Caco-2 (cell line): ENCODE measurements at regions not wholly inside any gene's neighbourhood (a gene's known extent, or its start where the extent isn't known, plus 50 kb on each side); places are given as distances from the start of the nearest gene placed in this dataset.

Experiments used
- BruUV-seq: library from RNA; stranded (reverse); fragments of 400-500 nt; replicated peaks from 2 replicates; lab custom pipeline; 2021; lab: Mats Ljungman, UMichigan
- CTCF ChIA-PET: fragments of 300-600 bp; sonication (Branson Sonifier 250); formaldehyde crosslinking; loops from one replicate; lab custom pipeline; 2022; ENCODE audit warnings: antibody characterized with exemption; lab: Charles Lee
- POLR2A ChIA-PET: fragments of 300-600 bp; sonication (Branson Sonifier 250); formaldehyde crosslinking; loops from one replicate; lab custom pipeline; 2022; ENCODE audit warnings: antibody characterized with exemption; lab: Charles Lee
- DNase-seq, 2 experiments: peaks; one replicate each; pipeline versions ENCODE4 v3.0.0 to v3.0.0-alpha.2; 2020 to 2022
- H3K27me3 ChIP-seq: replicated peaks from 2 replicates; pipeline ENCODE4 v1.6.0; 2011; ENCODE audit warnings: low read length; ENCODE audit not compliant: control insufficient read depth, insufficient read depth
- H3K36me3 ChIP-seq: 2 replicates; pipeline ENCODE4 v1.5.1; 2011; ENCODE audit warnings: low read length; ENCODE audit not compliant: control insufficient read depth, insufficient read depth
- H3K4me1 ChIP-seq: fragments of 250-450 bp; sonication (Bioruptor Pico); 2 replicates; pipeline ENCODE4 v1.5.1; 2020; ENCODE audit warnings: mild to moderate bottlenecking
- H3K4me3 ChIP-seq: 2 replicates; pipeline ENCODE4 v1.5.1; 2011; ENCODE audit warnings: low read depth, mild to moderate bottlenecking, control low read depth, low read length
- H3K9me3 ChIP-seq: fragments of 250-450 bp; sonication (Bioruptor Pico); 2 replicates; pipeline ENCODE4 v1.5.1; 2020; ENCODE audit warnings: mild to moderate bottlenecking, moderate library complexity
- H3K27ac Mint-ChIP-seq: one replicate; pipeline ENCODE4 v1.8.0; 2022; ENCODE audit warnings: mixed read lengths; ENCODE audit not compliant: unreplicated experiment
- H3K27me3 Mint-ChIP-seq: one replicate; pipeline ENCODE4 v1.8.0; 2022; ENCODE audit warnings: mixed read lengths; ENCODE audit not compliant: insufficient read depth, unreplicated experiment
- H3K36me3 Mint-ChIP-seq: one replicate; pipeline ENCODE4 v1.8.0; 2022; ENCODE audit warnings: mild to moderate bottlenecking, mixed read lengths; ENCODE audit not compliant: insufficient read depth, unreplicated experiment
- H3K4me1 Mint-ChIP-seq: one replicate; pipeline ENCODE4 v1.8.0; 2022; ENCODE audit warnings: low read depth, mixed read lengths; ENCODE audit not compliant: unreplicated experiment
- H3K4me3 Mint-ChIP-seq: one replicate; pipeline ENCODE4 v1.8.0; 2022; ENCODE audit warnings: mild to moderate bottlenecking, moderate library complexity, mixed read lengths; ENCODE audit not compliant: unreplicated experiment
- H3K9me3 Mint-ChIP-seq: one replicate; pipeline ENCODE4 v1.8.0; 2022; ENCODE audit warnings: mixed read lengths; ENCODE audit not compliant: unreplicated experiment
- CTCF ChIP-seq, 2 experiments: fragments of 200-600 bp in 1 of 2; IDR thresholded peaks; 1 replicate in 1 of 2; 2 replicates in 1 of 2; pipeline versions ENCODE4 v1.5.1 to v1.8.0; 2011 to 2022; ENCODE audit warnings: antibody characterized with exemption in 1 of 2, control low read depth in 1 of 2, inconsistent platforms in 1 of 2, low read depth in 1 of 2, low read length in 1 of 2, mild to moderate bottlenecking in 1 of 2, moderate library complexity in 1 of 2; ENCODE audit not compliant: insufficient read depth in 1 of 2, severe bottlenecking in 1 of 2, unreplicated experiment in 1 of 2
- intact Hi-C: fragments of 100-400 bp; cut with micrococcal nuclease; formaldehyde crosslinking; loops from one replicate; pipeline ENCODE4 v1.10.0; 2022; ENCODE audit not compliant: unreplicated experiment

GRCh38 chr7:1300636-1301035 lies 68.0 kb downstream of the UNCX start:
- no peaks in the 10 kb centered on the region; the same call in 1 of the 2 replicates for H3K27me3 ChIP-seq
- intact Hi-C loops: no loop called here
- Mint-ChIP-seq H3K27ac (no peak overlapping the region), H3K27me3 (peaks cover 12% of the 10 kb centered on the region), H3K4me1 (no peaks in the 10 kb centered on the region), H3K9me3 (no peaks in the 10 kb centered on the region), H3K36me3 (no peaks in the 10 kb centered on the region), H3K4me3 (no peak overlapping the region)
- no peaks in the 10 kb centered on the region for H3K4me1 ChIP-seq
- TF ChIP-seq CTCF (IDR thresholded peaks at IDR 0.05; ENCODE audit: insufficient read depth in 1 of 2, low read depth in 1 of 2, low read length in 1 of 2, severe bottlenecking in 1 of 2, unreplicated experiment in 1 of 2): no peak
- ChIA-PET POLR2A (no interaction called here), CTCF (no interaction called here)
- BruUV-seq: no TSS peak
- DNase-seq: no peak
- H3K9me3 ChIP-seq: no peaks in the 10 kb centered on the region
- no peaks in the 10 kb centered on the region for H3K36me3 ChIP-seq
- H3K4me3 ChIP-seq: no peak overlapping the region

GRCh38 chr7:1301054-1301881 lies 68.6 kb downstream of the UNCX start:
- no peak for DNase-seq
- H3K27ac Mint-ChIP-seq: no peak overlapping the region
- Histone ChIP-seq H3K9me3 (no peaks in the 10 kb centered on the region), H3K36me3 (no peaks in the 10 kb centered on the region), H3K27me3 (no peaks in the 10 kb centered on the region; the same call in 1 of the 2 replicates), H3K4me3 (no peak overlapping the region), H3K4me1 (no peaks in the 10 kb centered on the region)
- H3K36me3 Mint-ChIP-seq: no peaks in the 10 kb centered on the region
- no peak for TF ChIP-seq CTCF (IDR thresholded peaks at IDR 0.05; ENCODE audit: insufficient read depth in 1 of 2, low read depth in 1 of 2, low read length in 1 of 2, severe bottlenecking in 1 of 2, unreplicated experiment in 1 of 2)
- H3K4me1 Mint-ChIP-seq: no peaks in the 10 kb centered on the region
- intact Hi-C loops: no loop called here
- peaks cover 15% of the 10 kb centered on the region for H3K27me3 Mint-ChIP-seq
- no peak overlapping the region for H3K4me3 Mint-ChIP-seq
- CTCF ChIA-PET: no interaction called here
- no peaks in the 10 kb centered on the region for H3K9me3 Mint-ChIP-seq
- POLR2A ChIA-PET: no interaction called here
- no TSS peak for BruUV-seq

GRCh38 chr7:1301882-1302251 lies 69.2 kb downstream of the UNCX start:
- peaks cover 15% of the 10 kb centered on the region for H3K27me3 Mint-ChIP-seq
- Histone ChIP-seq H3K4me1 (no peaks in the 10 kb centered on the region), H3K36me3 (no peaks in the 10 kb centered on the region), H3K4me3 (no peak overlapping the region), H3K9me3 (no peaks in the 10 kb centered on the region), H3K27me3 (no peaks in the 10 kb centered on the region; the same call in 1 of the 2 replicates)
- no peaks in the 10 kb centered on the region for H3K9me3 Mint-ChIP-seq
- H3K36me3 Mint-ChIP-seq: no peaks in the 10 kb centered on the region
- CTCF ChIA-PET: no interaction called here
- TF ChIP-seq CTCF (IDR thresholded peaks at IDR 0.05; ENCODE audit: insufficient read depth in 1 of 2, low read depth in 1 of 2, low read length in 1 of 2, severe bottlenecking in 1 of 2, unreplicated experiment in 1 of 2): no peak
- no peak overlapping the region for H3K4me3 Mint-ChIP-seq
- BruUV-seq: no TSS peak
- no peak for DNase-seq
- no peaks in the 10 kb centered on the region for H3K4me1 Mint-ChIP-seq
- no peak overlapping the region for H3K27ac Mint-ChIP-seq
- intact Hi-C loops: no loop called here
- POLR2A ChIA-PET: no interaction called here
